Loucy (cell line): ENCODE measurements at regions not wholly inside any gene's neighbourhood (a gene's known extent, or its start where the extent isn't known, plus 50 kb on each side); places are given as distances from the start of the nearest gene placed in this dataset.

Source experiments
- H2AFZ ChIP-seq: fragments of 200-600 bp; sonication (generic); 2 replicates; pipeline ENCODE4 v1.6.0; 2016; ENCODE audit warnings: antibody characterized with exemption, mild to moderate bottlenecking, low read length, moderate library complexity
- H3F3A ChIP-seq: fragments of 200-600 bp; 2 replicates; pipeline ENCODE4 v1.6.0; 2016; ENCODE audit warnings: antibody characterized with exemption, low read depth, mild to moderate bottlenecking
- H3K27me3 ChIP-seq: fragments of 200-600 bp; sonication (generic); 2 replicates; pipeline ENCODE4 v1.6.1; 2014; ENCODE audit warnings: low read length, mild to moderate bottlenecking; ENCODE audit not compliant: insufficient read depth, poor library complexity, severe bottlenecking
- H3K36me3 ChIP-seq: fragments of 200-600 bp; sonication (generic); 2 replicates; pipeline ENCODE4 v1.6.1; 2016; ENCODE audit warnings: low read length; ENCODE audit not compliant: insufficient read depth
- H3K4me1 ChIP-seq: fragments of 200-600 bp; sonication (generic); 2 replicates; pipeline ENCODE4 v1.5.1; 2014; ENCODE audit warnings: low read length, mild to moderate bottlenecking; ENCODE audit not compliant: insufficient read depth, poor library complexity, severe bottlenecking
- H3K4me2 ChIP-seq: fragments of 200-600 bp; sonication (generic); 2 replicates; pipeline ENCODE4 v1.6.0; 2014; ENCODE audit warnings: antibody characterized with exemption, low read length, low read depth, mild to moderate bottlenecking; ENCODE audit not compliant: poor library complexity, severe bottlenecking
- H3K4me3 ChIP-seq: fragments of 200-600 bp; sonication (generic); 2 replicates; pipeline ENCODE4 v1.5.1; 2014; ENCODE audit warnings: low read length, mild to moderate bottlenecking, mixed read lengths; ENCODE audit not compliant: poor library complexity, severe bottlenecking
- H3K79me2 ChIP-seq: fragments of 200-600 bp; sonication (generic); 2 replicates; pipeline ENCODE4 v1.6.1; 2014; ENCODE audit warnings: low read length; ENCODE audit not compliant: insufficient read depth
- H3K9ac ChIP-seq: fragments of 200-600 bp; sonication (generic); 2 replicates; pipeline ENCODE4 v1.6.0; 2014; ENCODE audit warnings: mild to moderate bottlenecking, low read depth, low read length, moderate library complexity; ENCODE audit not compliant: poor library complexity, severe bottlenecking
- H3K9me2 ChIP-seq: fragments of 200-600 bp; sonication (generic); replicated peaks from 2 replicates; pipeline ENCODE4 v1.6.1; 2016; ENCODE audit warnings: low read depth, low read length, mixed read lengths
- H3K9me3 ChIP-seq: fragments of 200-600 bp; sonication (generic); 2 replicates; pipeline ENCODE4 v1.6.1; 2014; ENCODE audit warnings: mild to moderate bottlenecking, antibody characterized with exemption, low read length, low read depth; ENCODE audit not compliant: insufficient read depth
- H4K20me1 ChIP-seq: fragments of 200-600 bp; sonication (generic); 2 replicates; pipeline ENCODE4 v1.6.0; 2014; ENCODE audit warnings: antibody characterized with exemption, low read length, mild to moderate bottlenecking; ENCODE audit not compliant: insufficient read depth, poor library complexity, severe bottlenecking
- CTCF ChIP-seq: fragments of 200-600 bp; sonication (generic); conservative IDR thresholded peaks from 2 replicates; pipeline ENCODE4 v1.5.1; 2014; ENCODE audit warnings: mild to moderate bottlenecking, antibody characterized with exemption, low read length
- EZH2phosphoT487 ChIP-seq: fragments of 200-600 bp; IDR thresholded peaks from 2 replicates; pipeline ENCODE4 v1.6.1; 2018; ENCODE audit warnings: antibody characterized with exemption, mild to moderate bottlenecking, moderate library complexity, borderline replicate concordance

- H3K9me3 ChIP-seq: no peaks in the 10 kb centered on the region
- no peaks in the 10 kb centered on the region for H3K36me3 ChIP-seq
- TF ChIP-seq EZH2phosphoT487: no peak
- no peak for TF ChIP-seq CTCF
- H4K20me1 ChIP-seq: no peaks in the 10 kb centered on the region
- no peaks in the 10 kb centered on the region for H3K9me2 ChIP-seq
- no peaks in the 10 kb centered on the region for H3K27me3 ChIP-seq
- H3K4me1 ChIP-seq: no peaks in the 10 kb centered on the region
- no peak overlapping the region for H3K4me3 ChIP-seq
- no peak overlapping the region for H3K9ac ChIP-seq
- H3K4me2 ChIP-seq: no peak overlapping the region
- H2AFZ ChIP-seq: no peak overlapping the region
- H3F3A ChIP-seq: no peaks in the 10 kb centered on the region
- no peaks in the 10 kb centered on the region for H3K79me2 ChIP-seq
Measured at GRCh38 chr5:167709625-167710024, 581.8 kb upstream of the WWC1 start.

GRCh38 chr5:167710444-167711073, 580.9 kb upstream of the WWC1 start:
- Histone ChIP-seq H3K27me3 (no peaks in the 10 kb centered on the region), H3K4me1 (no peaks in the 10 kb centered on the region), H3K4me3 (no peak overlapping the region), H3K9me3 (no peaks in the 10 kb centered on the region), H3K36me3 (no peaks in the 10 kb centered on the region), H3K4me2 (no peak overlapping the region), H4K20me1 (no peaks in the 10 kb centered on the region), H3K9me2 (no peaks in the 10 kb centered on the region), H3F3A (no peaks in the 10 kb centered on the region), H2AFZ (no peak overlapping the region), H3K79me2 (no peaks in the 10 kb centered on the region), H3K9ac (no peak overlapping the region)
- TF ChIP-seq CTCF (no peak), EZH2phosphoT487 (no peak)

- no peaks in the 10 kb centered on the region for H3F3A ChIP-seq
- H3K79me2 ChIP-seq: no peaks in the 10 kb centered on the region
- TF ChIP-seq EZH2phosphoT487 (no peak), CTCF (no peak)
- no peaks in the 10 kb centered on the region for H3K36me3 ChIP-seq
- no peaks in the 10 kb centered on the region for H3K4me1 ChIP-seq
- H3K9me2 ChIP-seq: no peaks in the 10 kb centered on the region
- H2AFZ ChIP-seq: no peak overlapping the region
- no peaks in the 10 kb centered on the region for H3K27me3 ChIP-seq
- no peaks in the 10 kb centered on the region for H3K9me3 ChIP-seq
- no peak overlapping the region for H3K4me2 ChIP-seq
- no peak overlapping the region for H3K9ac ChIP-seq
- no peaks in the 10 kb centered on the region for H4K20me1 ChIP-seq
- no peak overlapping the region for H3K4me3 ChIP-seq
Measured at GRCh38 chr5:167712986-167713585, 578.4 kb upstream of the WWC1 start.
